ENCODE measurements at regions not wholly inside any gene's neighbourhood (a gene's known extent, or its start where the extent isn't known, plus 50 kb on each side); places are given as distances from the start of the nearest gene placed in this dataset.

DNA sequence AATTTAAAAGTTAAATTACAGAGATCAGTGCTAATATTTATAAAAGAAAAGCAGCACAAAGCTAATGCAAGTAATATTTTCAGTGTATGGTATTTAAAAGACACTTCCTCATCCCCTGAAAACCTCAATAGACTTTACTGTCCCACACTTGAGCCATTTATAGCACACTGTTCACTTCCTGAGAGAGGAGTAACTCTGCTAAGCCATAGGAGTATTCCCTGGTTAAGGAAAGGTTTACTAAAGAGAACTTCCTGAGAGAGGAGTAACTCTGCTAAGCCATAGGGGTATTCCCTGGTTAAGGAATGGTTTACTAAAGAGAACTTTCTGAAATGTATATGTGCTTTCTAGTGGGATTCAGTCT is 159.4 kb downstream of the NHLRC3 start:
- H3K4me3 ChIP-seq (ENCODE audit: low read depth, low read length) = no peak overlapping the region
- H3K36me3 ChIP-seq (ENCODE audit: control insufficient read depth, insufficient read depth, low read length) = no peaks in the 10 kb centered on the region
- H3K27me3 ChIP-seq (ENCODE audit: control insufficient read depth, insufficient read depth, low read length) = no peaks in the 10 kb centered on the region
- no peak overlapping the region for H3K27ac ChIP-seq (ENCODE audit: low read depth, low read length)
- no peak for DNase-seq (ENCODE audit: low read depth in 4 of 6, low spot score in 6 of 6)
- no peaks in the 10 kb centered on the region for H3K9me3 ChIP-seq (ENCODE audit: control insufficient read depth, insufficient read depth, low read length)
- no peaks in the 10 kb centered on the region for H3K4me1 ChIP-seq (ENCODE audit: control insufficient read depth, insufficient read depth, low read length)

DNA sequence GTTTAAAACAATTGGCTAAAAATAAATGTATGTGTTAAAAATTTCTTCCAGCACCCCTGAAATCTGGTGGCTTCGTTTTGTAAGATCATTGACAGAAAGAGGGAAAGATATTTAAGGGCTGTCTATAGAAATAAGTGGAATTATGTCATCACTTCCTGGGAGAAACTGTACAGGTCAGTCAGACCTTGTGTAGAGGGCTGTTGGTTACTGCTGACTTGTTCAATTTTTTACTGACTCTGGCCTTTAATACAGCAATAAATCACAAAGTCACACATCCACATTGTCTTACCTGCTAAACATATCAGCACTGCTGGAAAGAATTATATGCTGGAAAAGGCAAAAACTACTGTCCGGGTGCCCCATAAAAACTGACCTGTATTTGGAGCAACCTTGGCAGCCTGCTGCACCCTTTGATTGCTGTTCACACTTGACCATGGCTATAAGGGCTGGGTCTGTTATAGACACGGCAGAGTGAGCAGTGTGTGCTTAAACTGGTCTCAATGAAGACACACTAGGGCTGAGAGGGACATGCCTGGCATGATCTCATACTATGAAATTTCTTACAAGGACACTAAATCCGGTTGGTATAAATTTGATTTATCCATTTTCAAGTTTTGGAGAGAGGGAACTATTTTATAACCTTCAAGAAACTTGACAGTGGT is 162.1 kb downstream of the NHLRC3 start:
- WGBS (ENCODE audit: insufficient coverage) = 83% methylated on average over 1 of the region's 4 CpGs
- no peaks in the 10 kb centered on the region for H3K36me3 ChIP-seq (ENCODE audit: control insufficient read depth, insufficient read depth, low read length)
- no peak overlapping the region for H3K27ac ChIP-seq (ENCODE audit: low read depth, low read length)
- H3K9me3 ChIP-seq (ENCODE audit: control insufficient read depth, insufficient read depth, low read length) = no peaks in the 10 kb centered on the region
- no peaks in the 10 kb centered on the region for H3K4me1 ChIP-seq (ENCODE audit: control insufficient read depth, insufficient read depth, low read length)
- no peaks in the 10 kb centered on the region for H3K27me3 ChIP-seq (ENCODE audit: control insufficient read depth, insufficient read depth, low read length)
- DNase-seq (ENCODE audit: low read depth in 4 of 6, low spot score in 6 of 6) = peak in 1 of 6 donors; percentile 11
- no peak overlapping the region for H3K4me3 ChIP-seq (ENCODE audit: low read depth, low read length)

DNA sequence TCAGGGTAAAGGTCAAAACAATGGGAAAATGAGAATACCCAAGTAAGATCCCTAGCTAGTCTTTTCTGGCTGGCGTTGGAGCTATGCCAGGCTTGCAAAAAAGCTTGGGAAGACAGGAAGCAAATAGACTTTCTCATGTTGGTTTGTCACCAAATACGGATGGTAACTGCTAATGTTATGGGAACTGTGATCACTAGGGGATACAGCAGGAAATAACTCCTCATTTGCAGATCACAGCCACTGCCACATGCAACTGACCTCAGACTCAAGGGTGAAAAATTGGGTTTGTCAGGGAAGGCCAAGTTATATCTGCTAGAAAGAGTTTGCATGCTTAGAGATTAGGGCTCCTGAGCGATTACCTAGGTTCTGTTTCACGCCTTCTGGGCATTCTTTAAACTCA is 162.9 kb downstream of the NHLRC3 start:
- no peaks in the 10 kb centered on the region for H3K27me3 ChIP-seq (ENCODE audit: control insufficient read depth, insufficient read depth, low read length)
- no peaks in the 10 kb centered on the region for H3K36me3 ChIP-seq (ENCODE audit: control insufficient read depth, insufficient read depth, low read length)
- 93% methylated on average over 3 of the region's 4 CpGs for WGBS (ENCODE audit: insufficient coverage)
- H3K4me3 ChIP-seq (ENCODE audit: low read depth, low read length) = no peak overlapping the region
- no peak overlapping the region for H3K27ac ChIP-seq (ENCODE audit: low read depth, low read length)
- no peaks in the 10 kb centered on the region for H3K9me3 ChIP-seq (ENCODE audit: control insufficient read depth, insufficient read depth, low read length)
- H3K4me1 ChIP-seq (ENCODE audit: control insufficient read depth, insufficient read depth, low read length) = no peaks in the 10 kb centered on the region
- DNase-seq (ENCODE audit: low read depth in 4 of 6, low spot score in 6 of 6) = no peak

DNA sequence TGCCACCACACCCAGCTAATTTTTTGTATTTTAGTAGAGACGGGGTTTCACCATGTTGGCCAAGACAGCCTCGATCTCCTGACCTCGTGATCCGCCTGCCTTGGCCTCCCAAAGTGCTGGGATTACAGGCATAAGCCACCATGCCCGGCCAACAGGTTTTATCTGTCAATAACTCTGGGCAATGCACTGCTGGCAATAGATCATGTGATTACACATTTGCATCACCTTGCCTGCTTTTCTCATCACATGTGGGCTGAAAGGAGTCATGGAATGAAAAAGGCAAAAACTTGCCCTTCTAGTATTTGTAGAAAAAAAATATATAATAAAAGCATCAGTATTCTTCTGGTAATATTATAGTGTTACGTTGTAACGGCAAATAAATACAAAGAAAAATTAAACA is 164.5 kb downstream of the NHLRC3 start:
- Histone ChIP-seq H3K27ac (ENCODE audit: low read depth, low read length) (no peak overlapping the region), H3K4me3 (ENCODE audit: low read depth, low read length) (no peak overlapping the region), H3K36me3 (ENCODE audit: control insufficient read depth, insufficient read depth, low read length) (no peaks in the 10 kb centered on the region), H3K27me3 (ENCODE audit: control insufficient read depth, insufficient read depth, low read length) (no peaks in the 10 kb centered on the region), H3K9me3 (ENCODE audit: control insufficient read depth, insufficient read depth, low read length) (no peaks in the 10 kb centered on the region), H3K4me1 (ENCODE audit: control insufficient read depth, insufficient read depth, low read length) (no peaks in the 10 kb centered on the region)
- WGBS (ENCODE audit: insufficient coverage) = 78% methylated on average over 4 of the region's 7 CpGs
- DNase-seq (ENCODE audit: low read depth in 4 of 6, low spot score in 6 of 6) = no peak

DNA sequence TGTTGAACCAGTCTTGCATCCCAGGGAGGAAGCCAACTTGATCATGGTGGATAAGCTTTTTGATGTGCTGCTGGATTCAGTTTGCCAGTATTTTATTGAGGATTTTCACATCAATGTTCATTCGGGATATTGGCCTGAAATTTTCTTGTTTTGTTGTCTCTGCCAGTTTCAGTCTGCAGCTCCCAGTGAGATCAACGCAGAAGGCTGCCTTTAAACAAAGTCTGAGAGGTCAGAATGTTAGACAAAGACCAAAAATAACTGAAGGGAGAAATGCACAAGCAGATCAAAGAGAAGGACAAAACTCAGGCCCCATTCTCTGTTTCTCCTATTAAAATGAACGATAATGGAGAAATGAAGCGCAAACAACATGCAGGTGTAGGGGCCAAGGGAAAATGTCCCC is 170.4 kb downstream of the NHLRC3 start:
- H3K36me3 ChIP-seq (ENCODE audit: control insufficient read depth, insufficient read depth, low read length) = no peaks in the 10 kb centered on the region
- H3K27ac ChIP-seq (ENCODE audit: low read depth, low read length) = no peak overlapping the region
- H3K4me3 ChIP-seq (ENCODE audit: low read depth, low read length) = no peak overlapping the region
- no peak for DNase-seq (ENCODE audit: low read depth in 4 of 6, low spot score in 6 of 6)
- WGBS (ENCODE audit: insufficient coverage) = 47% methylated on average over 2 of the region's 4 CpGs
- no peaks in the 10 kb centered on the region for H3K27me3 ChIP-seq (ENCODE audit: control insufficient read depth, insufficient read depth, low read length)
- H3K4me1 ChIP-seq (ENCODE audit: control insufficient read depth, insufficient read depth, low read length) = no peaks in the 10 kb centered on the region
- no peaks in the 10 kb centered on the region for H3K9me3 ChIP-seq (ENCODE audit: control insufficient read depth, insufficient read depth, low read length)

DNA sequence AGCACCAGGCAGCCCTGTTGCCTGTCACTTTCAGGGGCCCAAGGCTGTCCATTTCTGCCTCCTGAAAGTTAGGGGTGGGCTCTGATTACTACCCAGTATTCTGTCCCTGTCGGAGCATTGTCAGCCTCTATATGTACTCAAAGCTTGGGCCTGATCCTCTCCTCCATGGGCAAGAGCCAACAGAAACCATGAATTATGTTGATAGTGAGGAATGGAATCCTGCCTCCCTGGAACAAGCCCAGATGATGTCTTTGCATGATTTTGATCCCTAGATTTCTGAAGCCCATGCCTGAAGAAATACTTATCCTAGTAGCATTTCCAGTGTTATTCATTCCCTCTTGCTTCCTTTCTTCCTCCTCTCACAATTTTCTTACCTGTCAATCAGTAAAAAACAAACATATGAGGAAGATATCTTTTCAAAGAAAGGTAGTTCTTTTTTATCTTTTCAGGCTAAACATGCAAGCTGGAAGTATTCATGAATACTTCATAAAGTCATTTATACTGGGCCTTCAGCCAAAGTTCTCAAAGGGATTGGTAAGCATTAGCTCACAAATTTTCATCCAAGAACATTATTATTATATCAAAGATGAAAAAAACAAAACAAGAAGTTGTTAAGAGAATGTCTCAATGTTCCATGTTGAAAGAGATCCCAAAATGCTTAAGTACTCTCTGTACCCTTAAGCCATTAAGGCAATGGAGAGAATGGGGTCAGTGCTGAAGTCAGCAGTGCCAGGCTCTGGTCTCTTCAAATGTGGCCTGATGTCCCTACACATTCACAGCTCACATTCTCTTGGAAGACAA is 171.7 kb downstream of the NHLRC3 start:
- no peak overlapping the region for H3K27ac ChIP-seq (ENCODE audit: low read depth, low read length)
- H3K4me3 ChIP-seq (ENCODE audit: low read depth, low read length) = no peak overlapping the region
- no peaks in the 10 kb centered on the region for H3K36me3 ChIP-seq (ENCODE audit: control insufficient read depth, insufficient read depth, low read length)
- H3K9me3 ChIP-seq (ENCODE audit: control insufficient read depth, insufficient read depth, low read length) = no peaks in the 10 kb centered on the region
- DNase-seq (ENCODE audit: low read depth in 4 of 6, low spot score in 6 of 6) = peak in 2 of 6 donors; percentile 20 to 55
- H3K4me1 ChIP-seq (ENCODE audit: control insufficient read depth, insufficient read depth, low read length) = no peaks in the 10 kb centered on the region
- no CpG with 5 or more reads among the region's 1 CpG for WGBS (ENCODE audit: insufficient coverage)
- no peaks in the 10 kb centered on the region for H3K27me3 ChIP-seq (ENCODE audit: control insufficient read depth, insufficient read depth, low read length)

DNA sequence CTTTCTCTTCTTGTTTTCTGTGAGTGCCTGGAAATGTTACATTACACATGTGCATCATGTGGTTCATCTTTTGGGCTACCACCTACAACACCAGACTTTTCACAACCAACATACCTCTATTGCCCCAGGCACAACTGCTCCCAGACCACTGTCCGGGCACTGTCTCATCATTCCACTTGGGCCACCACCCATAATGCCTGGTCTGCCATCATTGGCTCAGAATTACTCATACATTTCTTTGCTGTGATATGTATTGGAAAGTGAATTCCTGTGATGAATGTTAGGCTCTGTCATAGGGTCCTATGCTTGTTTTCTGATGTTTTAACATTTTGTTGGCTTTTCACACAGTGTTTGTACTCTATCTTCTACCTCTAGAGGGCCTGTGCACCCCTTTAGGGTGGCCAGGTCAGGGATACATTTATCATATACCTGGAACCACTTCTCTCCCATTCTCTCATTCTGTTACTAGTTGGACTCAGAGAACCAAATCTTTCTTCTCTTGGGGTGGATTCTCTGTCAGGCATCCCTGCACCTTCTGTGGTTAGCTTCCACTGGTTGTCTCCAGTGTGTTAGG is 172.8 kb downstream of the NHLRC3 start:
- 89% methylated on average over 1 of the region's 1 CpG for WGBS (ENCODE audit: insufficient coverage)
- Histone ChIP-seq H3K9me3 (ENCODE audit: control insufficient read depth, insufficient read depth, low read length) (no peaks in the 10 kb centered on the region), H3K4me1 (ENCODE audit: control insufficient read depth, insufficient read depth, low read length) (no peaks in the 10 kb centered on the region), H3K27me3 (ENCODE audit: control insufficient read depth, insufficient read depth, low read length) (no peaks in the 10 kb centered on the region), H3K27ac (ENCODE audit: low read depth, low read length) (no peak overlapping the region), H3K36me3 (ENCODE audit: control insufficient read depth, insufficient read depth, low read length) (no peaks in the 10 kb centered on the region), H3K4me3 (ENCODE audit: low read depth, low read length) (no peak overlapping the region)
- no peak for DNase-seq (ENCODE audit: low read depth in 4 of 6, low spot score in 6 of 6)

DNA sequence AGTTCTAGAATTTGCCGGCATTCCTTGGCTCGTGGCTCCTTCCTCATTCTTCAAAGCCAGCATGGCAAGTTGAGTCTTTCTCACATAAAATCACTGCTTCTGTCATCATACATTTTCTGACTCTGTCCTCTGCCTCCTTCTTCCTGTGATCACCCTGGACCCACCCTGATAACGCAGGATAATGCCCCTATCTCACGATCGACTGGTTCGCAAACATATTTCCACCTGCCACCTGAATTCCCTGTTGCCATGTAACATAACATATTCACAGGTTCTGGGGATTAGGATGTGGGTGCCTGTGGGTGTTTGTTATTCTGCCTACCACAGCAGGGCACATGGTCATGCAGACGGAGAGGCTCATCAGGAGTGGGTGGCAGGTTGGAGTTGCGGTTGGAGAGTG is 177.7 kb downstream of the NHLRC3 start:
- no peaks in the 10 kb centered on the region for H3K27me3 ChIP-seq (ENCODE audit: control insufficient read depth, insufficient read depth, low read length)
- no peak overlapping the region for H3K27ac ChIP-seq (ENCODE audit: low read depth, low read length)
- WGBS (ENCODE audit: insufficient coverage) = 95% methylated on average over 5 of the region's 8 CpGs
- H3K9me3 ChIP-seq (ENCODE audit: control insufficient read depth, insufficient read depth, low read length) = no peaks in the 10 kb centered on the region
- H3K36me3 ChIP-seq (ENCODE audit: control insufficient read depth, insufficient read depth, low read length) = no peaks in the 10 kb centered on the region
- H3K4me1 ChIP-seq (ENCODE audit: control insufficient read depth, insufficient read depth, low read length) = no peaks in the 10 kb centered on the region
- H3K4me3 ChIP-seq (ENCODE audit: low read depth, low read length) = no peak overlapping the region
- DNase-seq (ENCODE audit: low read depth in 4 of 6, low spot score in 6 of 6) = no peak

DNA sequence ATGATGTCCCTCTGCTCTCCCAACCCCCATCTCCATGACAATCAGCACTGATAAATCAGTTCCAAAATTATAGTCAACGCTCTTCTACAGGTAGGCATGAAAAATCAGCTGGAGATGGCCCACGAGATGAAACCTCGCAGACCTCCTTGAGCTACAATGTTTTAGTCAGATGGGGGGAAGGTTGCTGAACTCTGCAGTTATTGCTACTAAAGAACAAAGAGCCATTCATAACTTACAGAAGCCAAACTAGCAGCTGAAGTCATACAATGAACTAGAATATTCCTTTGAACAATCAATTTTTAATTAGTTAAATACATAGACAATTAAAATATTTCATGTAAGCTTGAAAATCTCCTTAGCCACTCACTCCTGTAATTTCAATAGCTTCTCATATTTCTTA is 179.2 kb downstream of the NHLRC3 start:
- Histone ChIP-seq H3K4me3 (ENCODE audit: low read depth, low read length) (no peak overlapping the region), H3K27ac (ENCODE audit: low read depth, low read length) (no peak overlapping the region), H3K4me1 (ENCODE audit: control insufficient read depth, insufficient read depth, low read length) (no peaks in the 10 kb centered on the region), H3K36me3 (ENCODE audit: control insufficient read depth, insufficient read depth, low read length) (no peaks in the 10 kb centered on the region), H3K27me3 (ENCODE audit: control insufficient read depth, insufficient read depth, low read length) (no peaks in the 10 kb centered on the region), H3K9me3 (ENCODE audit: control insufficient read depth, insufficient read depth, low read length) (no peaks in the 10 kb centered on the region)
- no peak for DNase-seq (ENCODE audit: low read depth in 4 of 6, low spot score in 6 of 6)
- no CpG with 5 or more reads among the region's 3 CpGs for WGBS (ENCODE audit: insufficient coverage)
